Prostate gland (tissue), 2 donors: ENCODE measurements at regions not wholly inside any gene's neighbourhood (a gene's known extent, or its start where the extent isn't known, plus 50 kb on each side); places are given as distances from the start of the nearest gene placed in this dataset.

Source experiments
- DNase-seq: peaks from one replicate; pipeline ENCODE4 v3.0.0-alpha.2; 2019; ENCODE audit warnings: low spot score
- H3K27ac ChIP-seq, 2 donors: fragments of 200-600 bp; sonication (generic); 2 replicates each; pipeline ENCODE4 v1.5.1; 2017 to 2019
- H3K27me3 ChIP-seq: fragments of 200-600 bp; sonication (generic); replicated peaks from 2 replicates; pipeline ENCODE4 v1.5.1; 2019; ENCODE audit not compliant: insufficient read depth
- H3K36me3 ChIP-seq, 2 donors: fragments of 200-600 bp; sonication (generic); 1 replicate in 1 of 2; 2 replicates in 1 of 2; pipeline versions ENCODE4 v1.5.1 to v1.8.1; 2017 to 2019
- H3K4me1 ChIP-seq: fragments of 200-600 bp; sonication (generic); replicated peaks from 2 replicates; pipeline ENCODE4 v1.5.1; 2019
- H3K4me3 ChIP-seq, 2 donors: fragments of 200-600 bp; sonication (generic); 2 replicates each; pipeline ENCODE4 v1.5.1; 2017 to 2019
- H3K9me3 ChIP-seq: fragments of 200-600 bp; sonication (generic); 2 replicates; pipeline ENCODE4 v1.5.1; 2017
- POLR2A ChIP-seq: fragments of 450-650 bp; IDR thresholded peaks from one replicate; pipeline ENCODE4 v1.6.1; 2016; ENCODE audit warnings: antibody characterized with exemption, mild to moderate bottlenecking
- POLR2AphosphoS5 ChIP-seq: sonication (generic); formaldehyde crosslinking; IDR thresholded peaks from one replicate; pipeline ENCODE4 v1.6.1; 2017; ENCODE audit warnings: antibody characterized with exemption
- WGBS: methylation state at CpG from one replicate; pipeline ENCODE4 v1.1.5; 2018; 5-methylcytosine and 5-hydroxymethylcytosine counted together
- intact Hi-C: fragments of 100-400 bp; cut with DNase I; formaldehyde crosslinking; loops from one replicate; pipeline ENCODE4 v1.14.2; 2022
- TF ChIP-seq, protein P1 (sequence below), 4 experiments: fragments of 200-600 bp in 2 of 4; fragments of 450-650 bp in 2 of 4; sonication (generic) in 2 of 4; IDR thresholded peaks; 1 replicate in 3 of 4; 2 replicates in 1 of 4; pipeline ENCODE4 v1.5.1; 2016 to 2019; ENCODE audit warnings: antibody characterized with exemption in 4 of 4, mild to moderate bottlenecking in 2 of 4, moderate library complexity in 2 of 4

DNA sequence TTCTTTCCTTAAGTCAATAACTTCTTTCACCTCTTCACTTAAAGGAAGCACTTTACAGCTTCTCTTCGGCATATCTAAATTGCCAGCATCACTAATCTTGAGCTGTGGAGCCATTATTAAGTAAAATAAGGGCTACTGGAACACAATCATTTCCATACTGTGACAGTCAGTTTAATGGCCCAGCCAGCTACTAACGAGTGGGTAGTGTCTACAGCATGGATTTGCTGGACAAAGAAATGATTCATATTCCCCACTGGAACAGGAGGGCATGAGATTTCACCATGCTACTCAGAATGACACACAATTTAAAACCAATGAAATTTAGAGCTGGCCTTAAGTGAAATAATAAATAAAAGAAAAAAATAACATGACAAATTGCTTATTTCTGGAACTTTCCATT lies 72.1 kb downstream of the DDIT4L start:
- no peak for TF ChIP-seq POLR2AphosphoS5
- no peak for TF ChIP-seq POLR2A
- TF ChIP-seq, protein P1, sequence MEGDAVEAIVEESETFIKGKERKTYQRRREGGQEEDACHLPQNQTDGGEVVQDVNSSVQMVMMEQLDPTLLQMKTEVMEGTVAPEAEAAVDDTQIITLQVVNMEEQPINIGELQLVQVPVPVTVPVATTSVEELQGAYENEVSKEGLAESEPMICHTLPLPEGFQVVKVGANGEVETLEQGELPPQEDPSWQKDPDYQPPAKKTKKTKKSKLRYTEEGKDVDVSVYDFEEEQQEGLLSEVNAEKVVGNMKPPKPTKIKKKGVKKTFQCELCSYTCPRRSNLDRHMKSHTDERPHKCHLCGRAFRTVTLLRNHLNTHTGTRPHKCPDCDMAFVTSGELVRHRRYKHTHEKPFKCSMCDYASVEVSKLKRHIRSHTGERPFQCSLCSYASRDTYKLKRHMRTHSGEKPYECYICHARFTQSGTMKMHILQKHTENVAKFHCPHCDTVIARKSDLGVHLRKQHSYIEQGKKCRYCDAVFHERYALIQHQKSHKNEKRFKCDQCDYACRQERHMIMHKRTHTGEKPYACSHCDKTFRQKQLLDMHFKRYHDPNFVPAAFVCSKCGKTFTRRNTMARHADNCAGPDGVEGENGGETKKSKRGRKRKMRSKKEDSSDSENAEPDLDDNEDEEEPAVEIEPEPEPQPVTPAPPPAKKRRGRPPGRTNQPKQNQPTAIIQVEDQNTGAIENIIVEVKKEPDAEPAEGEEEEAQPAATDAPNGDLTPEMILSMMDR (IDR thresholded peaks at IDR 0.05): no peak
- H3K27me3 ChIP-seq: no peaks in the 10 kb centered on the region
- no peaks in the 10 kb centered on the region for H3K36me3 ChIP-seq
- no peak overlapping the region for H3K4me3 ChIP-seq
- no peaks in the 10 kb centered on the region for H3K9me3 ChIP-seq
- DNase-seq: no peak
- H3K27ac ChIP-seq: no peak overlapping the region
- intact Hi-C loops: no loop called here
- H3K4me1 ChIP-seq: no peaks in the 10 kb centered on the region
- WGBS: 56% methylated on average over 2 of the region's 2 CpGs

DNA sequence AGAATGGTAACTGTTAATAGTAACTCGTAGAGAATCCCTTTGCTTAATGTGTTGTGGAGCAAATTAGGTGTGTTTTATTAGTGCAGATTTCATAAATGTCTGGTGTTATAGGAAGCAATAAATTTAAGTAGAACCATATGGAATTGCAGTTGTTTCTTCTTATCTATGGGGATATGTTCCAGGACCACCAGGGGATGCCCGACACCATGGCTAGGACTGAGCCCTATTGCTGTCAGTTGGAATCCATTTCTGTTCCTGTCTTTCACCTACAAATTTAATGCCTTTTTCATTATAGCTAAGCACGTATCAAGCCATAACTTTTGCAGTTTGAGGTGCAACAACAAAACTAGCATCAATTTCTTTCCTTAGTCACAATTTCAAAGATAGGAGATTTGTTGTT lies 72.5 kb downstream of the DDIT4L start:
- Histone ChIP-seq H3K4me3 (no peak overlapping the region), H3K4me1 (no peaks in the 10 kb centered on the region), H3K27me3 (no peaks in the 10 kb centered on the region), H3K9me3 (no peaks in the 10 kb centered on the region), H3K27ac (no peak overlapping the region), H3K36me3 (no peaks in the 10 kb centered on the region)
- no peak for DNase-seq
- 83% methylated on average over 3 of the region's 3 CpGs for WGBS
- TF ChIP-seq POLR2A (no peak), POLR2AphosphoS5 (no peak)
- TF ChIP-seq, protein P1 (IDR thresholded peaks at IDR 0.05): no peak
- intact Hi-C loops: no loop called here

DNA sequence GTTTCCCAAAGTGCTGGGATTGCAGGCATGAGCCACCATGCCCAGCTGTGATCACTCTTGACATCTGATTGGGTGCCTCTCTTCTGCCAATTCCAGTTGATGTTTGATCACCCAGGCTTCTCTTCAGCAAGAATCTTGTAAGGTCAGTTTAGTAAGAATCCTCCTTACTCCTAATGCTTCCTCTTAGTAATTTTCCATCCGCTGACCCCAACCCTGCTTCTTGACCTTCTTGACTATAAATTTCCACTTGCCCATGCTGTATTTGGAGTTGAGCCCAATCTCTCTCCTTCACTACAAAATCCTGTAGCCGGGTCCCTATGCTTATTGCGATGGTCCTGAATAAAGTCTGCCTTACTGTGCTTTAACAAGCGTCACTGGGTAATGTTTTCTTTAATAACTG lies 75.4 kb downstream of the DDIT4L start:
- Histone ChIP-seq H3K27ac (no peak overlapping the region), H3K4me1 (no peaks in the 10 kb centered on the region), H3K36me3 (no peaks in the 10 kb centered on the region), H3K9me3 (no peaks in the 10 kb centered on the region), H3K27me3 (no peaks in the 10 kb centered on the region), H3K4me3 (no peak overlapping the region)
- 77% methylated on average over 4 of the region's 4 CpGs for WGBS
- intact Hi-C loops: no loop called here
- TF ChIP-seq POLR2AphosphoS5 (no peak), POLR2A (no peak)
- TF ChIP-seq, protein P1 (IDR thresholded peaks at IDR 0.05): no peak
- DNase-seq: no peak

DNA sequence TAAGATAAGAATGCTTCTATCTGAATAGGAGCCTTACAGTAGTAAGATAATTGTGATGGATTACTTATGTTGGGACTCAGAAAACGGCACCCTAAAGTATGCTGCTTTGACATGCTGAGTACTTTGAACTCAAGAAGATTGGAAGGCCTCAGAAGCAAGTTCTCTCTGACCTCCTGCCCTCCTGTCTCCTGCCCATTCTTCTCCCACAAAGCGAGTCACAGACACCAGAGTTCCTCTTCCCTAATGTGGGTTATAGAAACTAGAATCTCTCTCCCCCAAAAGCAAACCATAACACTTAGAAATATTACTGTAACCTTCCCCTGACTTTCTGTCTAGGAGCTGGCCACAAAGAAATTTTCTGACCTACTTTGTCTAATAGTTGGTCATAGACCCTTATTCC lies 76.5 kb downstream of the DDIT4L start:
- H3K9me3 ChIP-seq: no peaks in the 10 kb centered on the region
- H3K4me1 ChIP-seq: no peaks in the 10 kb centered on the region
- TF ChIP-seq POLR2A (no peak), POLR2AphosphoS5 (no peak)
- TF ChIP-seq, protein P1 (IDR thresholded peaks at IDR 0.05): no peak
- H3K27me3 ChIP-seq: no peaks in the 10 kb centered on the region
- H3K27ac ChIP-seq: no peak overlapping the region
- DNase-seq: no peak
- 85% methylated on average over 2 of the region's 2 CpGs for WGBS
- no peaks in the 10 kb centered on the region for H3K36me3 ChIP-seq
- intact Hi-C loops: no loop called here
- no peak overlapping the region for H3K4me3 ChIP-seq

DNA sequence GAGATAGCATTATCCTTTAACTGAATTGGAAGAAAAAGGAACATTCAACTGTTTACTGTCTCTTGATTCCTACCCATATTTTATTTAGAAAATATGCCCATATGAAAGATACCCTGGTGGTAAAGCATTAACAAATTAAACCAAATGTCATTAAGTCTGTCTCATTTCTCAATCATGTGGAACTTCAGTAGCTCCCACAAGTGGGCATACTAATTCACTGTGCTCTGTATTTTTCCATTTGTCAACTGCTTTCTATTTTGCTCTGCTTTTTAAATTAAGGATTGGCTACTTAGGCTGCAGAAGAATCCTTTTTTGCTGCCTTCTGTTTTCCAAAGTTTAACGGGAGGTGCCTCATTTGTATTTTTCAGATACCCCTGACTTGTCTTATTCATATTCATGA lies 77.2 kb downstream of the DDIT4L start:
- Histone ChIP-seq H3K4me3 (no peak overlapping the region), H3K27ac (no peak overlapping the region), H3K27me3 (no peaks in the 10 kb centered on the region), H3K9me3 (no peaks in the 10 kb centered on the region), H3K36me3 (no peaks in the 10 kb centered on the region), H3K4me1 (no peaks in the 10 kb centered on the region)
- 88% methylated on average over 1 of the region's 1 CpG for WGBS
- no peak for DNase-seq
- TF ChIP-seq POLR2AphosphoS5 (no peak), POLR2A (no peak)
- TF ChIP-seq, protein P1 (IDR thresholded peaks at IDR 0.05): no peak
- intact Hi-C loops: no loop called here
